GM12878 (cell line): ENCODE measurements at regions not wholly inside any gene's neighbourhood (a gene's known extent, or its start where the extent isn't known, plus 50 kb on each side); places are given as distances from the start of the nearest gene placed in this dataset.

Source experiments
- ATAC-seq: fragments of 200-7000 bp; cut with Tn5 transposase; 3 replicates; pipeline ENCODE4 v1.9.1; 2020; ENCODE audit warnings: mild to moderate bottlenecking, moderate library complexity
- BruUV-seq: library from RNA; stranded (reverse); fragments of 400-500 nt; replicated peaks from 2 replicates; lab custom pipeline; 2021; lab: Mats Ljungman, UMichigan
- CTCF ChIA-PET: fragments of 300-600 bp; sonication (Branson Sonifier 250); formaldehyde crosslinking; extraction: SDS; loops from one replicate; lab custom pipeline; 2021; ENCODE audit warnings: inconsistent platforms; lab: Yijun Ruan, JAX
- POLR2A ChIA-PET: fragments of 350-600 bp; formaldehyde crosslinking; extraction: SDS; loops from one replicate; lab custom pipeline; 2021; ENCODE audit warnings: inconsistent platforms; lab: Charles Lee
- RAD21 ChIA-PET: fragments of 300-600 bp; sonication (Branson Sonifier 250); formaldehyde crosslinking; loops from one replicate; lab custom pipeline; 2023; ENCODE audit warnings: antibody characterized with exemption; ENCODE audit not compliant: unreplicated experiment; lab: Charles Lee
- SMC1A ChIA-PET: fragments of 300-600 bp; sonication (Branson Sonifier 250); formaldehyde crosslinking; loops from one replicate; lab custom pipeline; 2023; ENCODE audit not compliant: unreplicated experiment, uncharacterized antibody; lab: Charles Lee
- DNase-seq: peaks from one replicate; pipeline ENCODE4 v3.0.0-alpha.2; 2011; ENCODE audit warnings: low read depth, low spot score
- FAIRE-seq: peaks from 3 replicates; lab custom pipeline; 2011; peaks lifted over from hg19 to GRCh38; lab: Jason Lieb, UNC
- H2AFZ ChIP-seq: 2 replicates; pipeline ENCODE4 v1.6.0; 2011; ENCODE audit warnings: low read depth, low read length, control low read depth; ENCODE audit not compliant: control insufficient read depth
- H3K27ac ChIP-seq: 2 replicates; pipeline ENCODE4 v1.5.1; 2011; ENCODE audit warnings: control low read depth; ENCODE audit not compliant: control insufficient read depth, insufficient read depth
- H3K27me3 ChIP-seq, 2 experiments: replicated peaks in 1 of 2; 2 replicates each; pipeline versions ENCODE4 v1.6.0 to v1.6.1; 2011; ENCODE audit warnings: low read length in 1 of 2; ENCODE audit not compliant: control insufficient read depth in 2 of 2, insufficient read depth in 2 of 2
- H3K36me3 ChIP-seq, 2 experiments: 2 replicates each; pipeline ENCODE4 v1.5.1; 2011; ENCODE audit warnings: low read length in 1 of 2; ENCODE audit not compliant: control insufficient read depth in 2 of 2, insufficient read depth in 2 of 2
- H3K4me1 ChIP-seq: 2 replicates; pipeline ENCODE4 v1.6.1; 2011; ENCODE audit warnings: mild to moderate bottlenecking, low read length, moderate library complexity, mixed read lengths; ENCODE audit not compliant: control insufficient read depth, insufficient read depth
- H3K4me2 ChIP-seq: 2 replicates; pipeline ENCODE4 v1.6.0; 2011; ENCODE audit warnings: control low read depth; ENCODE audit not compliant: control insufficient read depth, insufficient read depth
- H3K4me3 ChIP-seq: fragments of 200-600 bp; sonication (generic); 2 replicates; pipeline ENCODE4 v1.5.1; 2016
- H3K79me2 ChIP-seq: 2 replicates; pipeline ENCODE4 v1.6.0; 2011; ENCODE audit warnings: low read length; ENCODE audit not compliant: control insufficient read depth, insufficient read depth
- H3K9ac ChIP-seq: 2 replicates; pipeline ENCODE4 v1.8.0; 2011; ENCODE audit warnings: low read length, control low read depth, mixed read lengths; ENCODE audit not compliant: control insufficient read depth, insufficient read depth
- H3K9me3 ChIP-seq: replicated peaks from 3 replicates; pipeline ENCODE4 v1.5.1; 2011; ENCODE audit warnings: mild to moderate bottlenecking, low read length; ENCODE audit not compliant: control insufficient read depth, insufficient read depth
- H4K20me1 ChIP-seq: 2 replicates; pipeline ENCODE4 v1.6.0; 2011; ENCODE audit not compliant: control insufficient read depth, insufficient read depth
- ASH2L ChIP-seq: fragments of 300-600, 200-600 bp; sonication (generic); IDR thresholded peaks from 2 replicates; pipeline ENCODE4 v1.6.1; 2017; ENCODE audit warnings: low read depth, mild to moderate bottlenecking, borderline replicate concordance
- CBFB ChIP-seq: IDR thresholded peaks from 2 replicates; pipeline ENCODE4 v1.6.1; 2016; ENCODE audit warnings: antibody characterized with exemption, low read depth
- CHD2 ChIP-seq: IDR thresholded peaks from 2 replicates; pipeline ENCODE4 v1.6.1; 2011; ENCODE audit warnings: low read depth, low read length, improper control_type of control experiment, borderline replicate concordance
- CHD4 ChIP-seq: fragments of 200-600 bp; sonication (generic); IDR thresholded peaks from 2 replicates; pipeline ENCODE4 v1.6.1; 2016; ENCODE audit warnings: mild to moderate bottlenecking
- EP300 ChIP-seq, 2 experiments: fragments of 150-350 bp in 1 of 2; IDR thresholded peaks; 2 replicates each; pipeline ENCODE4 v1.6.1; 2011 to 2012; ENCODE audit warnings: low read depth in 2 of 2, low read length in 2 of 2, borderline replicate concordance in 1 of 2, improper control_type of control experiment in 1 of 2, inconsistent platforms in 1 of 2; ENCODE audit not compliant: control insufficient read depth in 1 of 2
- HCFC1 ChIP-seq: fragments of 150-350 bp; IDR thresholded peaks from 2 replicates; pipeline ENCODE4 v1.6.1; 2014; ENCODE audit warnings: low read length
- HDAC6 ChIP-seq: fragments of 200-600 bp; sonication (generic); IDR thresholded peaks from one replicate; pipeline ENCODE4 v1.8.0; 2017; ENCODE audit warnings: antibody characterized with exemption; ENCODE audit not compliant: unreplicated experiment
- IKZF1 ChIP-seq: fragments of 450-650 bp; conservative IDR thresholded peaks from 2 replicates; pipeline ENCODE4 v1.6.1; 2017; ENCODE audit warnings: antibody characterized with exemption, mild to moderate bottlenecking
- PAX8 ChIP-seq: fragments of 450-650 bp; IDR thresholded peaks from 2 replicates; pipeline ENCODE4 v1.6.1; 2017; ENCODE audit warnings: mild to moderate bottlenecking, moderate library complexity
- SIX5 ChIP-seq: IDR thresholded peaks from 2 replicates; pipeline ENCODE4 v1.6.1; 2011; ENCODE audit warnings: mild to moderate bottlenecking, low read depth, low read length, moderate library complexity; ENCODE audit not compliant: severe bottlenecking
- SMAD1 ChIP-seq: fragments of 450-650 bp; IDR thresholded peaks from 2 replicates; pipeline ENCODE4 v1.6.1; 2018; ENCODE audit warnings: mild to moderate bottlenecking, low read depth; ENCODE audit not compliant: partially characterized antibody
- ZNF24 ChIP-seq: fragments of 450-650 bp; IDR thresholded peaks from 2 replicates; pipeline ENCODE4 v1.6.1; 2017; ENCODE audit warnings: antibody characterized with exemption, mild to moderate bottlenecking
- ZNF384 ChIP-seq: IDR thresholded peaks from 2 replicates; pipeline ENCODE4 v1.6.1; 2012; ENCODE audit warnings: low read depth, mild to moderate bottlenecking, low read length, improper control_type of control experiment, borderline replicate concordance
- in situ Hi-C: fragments of 300-500 bp; cut with MboI; formaldehyde crosslinking; loops from 9 replicates; pipeline ENCODE4 v1.14.3; 2018; ENCODE audit warnings: mixed read lengths
- intact Hi-C: fragments of 100-400 bp; cut with micrococcal nuclease; formaldehyde crosslinking; loops from one replicate; pipeline ENCODE4 v1.14.2; 2022; ENCODE audit not compliant: unreplicated experiment
- TF ChIP-seq, protein P1 (sequence below): fragments of 150-350 bp; IDR thresholded peaks from 2 replicates; pipeline ENCODE4 v1.6.1; 2016; ENCODE audit warnings: low read depth, low read length
- TF ChIP-seq, protein P2 (sequence below): fragments of 450-650 bp; IDR thresholded peaks from 2 replicates; pipeline ENCODE4 v1.6.1; 2017; ENCODE audit warnings: mild to moderate bottlenecking, moderate library complexity
- TF ChIP-seq, protein P3 (sequence below): IDR thresholded peaks from 2 replicates; pipeline ENCODE4 v1.6.1; 2012; ENCODE audit warnings: low read depth, low read length, improper control_type of control experiment
- TF ChIP-seq, protein P4 (sequence below): fragments of 450-650 bp; IDR thresholded peaks from 2 replicates; pipeline ENCODE4 v1.6.1; 2017; ENCODE audit warnings: borderline replicate concordance

DNA sequence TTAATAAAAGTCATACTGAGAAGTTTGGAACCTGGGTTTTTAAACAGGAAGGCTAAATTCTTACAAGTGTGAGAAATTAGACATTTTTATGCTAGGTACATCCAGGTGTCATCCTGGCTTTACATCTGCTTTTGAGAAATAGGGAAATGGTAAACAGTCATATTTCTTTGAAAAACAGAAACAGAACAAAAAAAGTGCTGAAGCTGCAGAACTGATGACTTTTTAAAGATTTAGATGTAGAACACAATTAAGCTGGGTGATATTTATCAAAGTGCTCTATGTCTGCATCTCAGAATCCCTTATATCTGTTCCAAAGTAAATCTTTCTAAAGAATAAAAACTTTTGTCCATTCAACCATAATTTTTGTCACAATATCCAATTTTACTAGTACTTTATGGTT, 282.9 kb upstream of the ATXN7L3B start:
- no peaks in the 10 kb centered on the region for H4K20me1 ChIP-seq
- no TSS peak for BruUV-seq
- H3K9me3 ChIP-seq, result no peaks in the 10 kb centered on the region
- no peaks in the 10 kb centered on the region for H3K79me2 ChIP-seq
- no peaks in the 10 kb centered on the region for H3K4me1 ChIP-seq
- H3K9ac ChIP-seq, result no peak overlapping the region
- ChIA-PET SMC1A (no interaction called here), CTCF (interaction anchor here (0.9 kb wide), 1 partner anchor 63 kb away, joined by 3 read pairs; no protein-coding TSS in a partner anchor), RAD21 (no interaction called here), POLR2A (no interaction called here)
- no peak overlapping the region for H3K4me2 ChIP-seq
- H3K27me3 ChIP-seq, result no peaks in the 10 kb centered on the region
- no peak overlapping the region for H2AFZ ChIP-seq
- intact Hi-C loops (no loop called here), in situ Hi-C loops (no loop called here)
- FAIRE-seq, result no peak
- no peak overlapping the region for H3K27ac ChIP-seq
- no peak for DNase-seq
- TF ChIP-seq, protein P1, sequence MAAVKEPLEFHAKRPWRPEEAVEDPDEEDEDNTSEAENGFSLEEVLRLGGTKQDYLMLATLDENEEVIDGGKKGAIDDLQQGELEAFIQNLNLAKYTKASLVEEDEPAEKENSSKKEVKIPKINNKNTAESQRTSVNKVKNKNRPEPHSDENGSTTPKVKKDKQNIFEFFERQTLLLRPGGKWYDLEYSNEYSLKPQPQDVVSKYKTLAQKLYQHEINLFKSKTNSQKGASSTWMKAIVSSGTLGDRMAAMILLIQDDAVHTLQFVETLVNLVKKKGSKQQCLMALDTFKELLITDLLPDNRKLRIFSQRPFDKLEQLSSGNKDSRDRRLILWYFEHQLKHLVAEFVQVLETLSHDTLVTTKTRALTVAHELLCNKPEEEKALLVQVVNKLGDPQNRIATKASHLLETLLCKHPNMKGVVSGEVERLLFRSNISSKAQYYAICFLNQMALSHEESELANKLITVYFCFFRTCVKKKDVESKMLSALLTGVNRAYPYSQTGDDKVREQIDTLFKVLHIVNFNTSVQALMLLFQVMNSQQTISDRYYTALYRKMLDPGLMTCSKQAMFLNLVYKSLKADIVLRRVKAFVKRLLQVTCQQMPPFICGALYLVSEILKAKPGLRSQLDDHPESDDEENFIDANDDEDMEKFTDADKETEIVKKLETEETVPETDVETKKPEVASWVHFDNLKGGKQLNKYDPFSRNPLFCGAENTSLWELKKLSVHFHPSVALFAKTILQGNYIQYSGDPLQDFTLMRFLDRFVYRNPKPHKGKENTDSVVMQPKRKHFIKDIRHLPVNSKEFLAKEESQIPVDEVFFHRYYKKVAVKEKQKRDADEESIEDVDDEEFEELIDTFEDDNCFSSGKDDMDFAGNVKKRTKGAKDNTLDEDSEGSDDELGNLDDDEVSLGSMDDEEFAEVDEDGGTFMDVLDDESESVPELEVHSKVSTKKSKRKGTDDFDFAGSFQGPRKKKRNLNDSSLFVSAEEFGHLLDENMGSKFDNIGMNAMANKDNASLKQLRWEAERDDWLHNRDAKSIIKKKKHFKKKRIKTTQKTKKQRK, result no peak
- TF ChIP-seq ZNF384 (no peak), EP300 (IDR thresholded peaks at IDR 0.05; ENCODE audit: borderline replicate concordance in 1 of 2, control insufficient read depth in 1 of 2, low read depth in 2 of 2, low read length in 2 of 2) (no peak), IKZF1 (no peak), CHD2 (no peak), SMAD1 (no peak), HDAC6 (no peak), CBFB (no peak), SIX5 (no peak), PAX8 (no peak), HCFC1 (no peak), ASH2L (no peak), CHD4 (no peak), ZNF24 (no peak)
- TF ChIP-seq, protein P2, sequence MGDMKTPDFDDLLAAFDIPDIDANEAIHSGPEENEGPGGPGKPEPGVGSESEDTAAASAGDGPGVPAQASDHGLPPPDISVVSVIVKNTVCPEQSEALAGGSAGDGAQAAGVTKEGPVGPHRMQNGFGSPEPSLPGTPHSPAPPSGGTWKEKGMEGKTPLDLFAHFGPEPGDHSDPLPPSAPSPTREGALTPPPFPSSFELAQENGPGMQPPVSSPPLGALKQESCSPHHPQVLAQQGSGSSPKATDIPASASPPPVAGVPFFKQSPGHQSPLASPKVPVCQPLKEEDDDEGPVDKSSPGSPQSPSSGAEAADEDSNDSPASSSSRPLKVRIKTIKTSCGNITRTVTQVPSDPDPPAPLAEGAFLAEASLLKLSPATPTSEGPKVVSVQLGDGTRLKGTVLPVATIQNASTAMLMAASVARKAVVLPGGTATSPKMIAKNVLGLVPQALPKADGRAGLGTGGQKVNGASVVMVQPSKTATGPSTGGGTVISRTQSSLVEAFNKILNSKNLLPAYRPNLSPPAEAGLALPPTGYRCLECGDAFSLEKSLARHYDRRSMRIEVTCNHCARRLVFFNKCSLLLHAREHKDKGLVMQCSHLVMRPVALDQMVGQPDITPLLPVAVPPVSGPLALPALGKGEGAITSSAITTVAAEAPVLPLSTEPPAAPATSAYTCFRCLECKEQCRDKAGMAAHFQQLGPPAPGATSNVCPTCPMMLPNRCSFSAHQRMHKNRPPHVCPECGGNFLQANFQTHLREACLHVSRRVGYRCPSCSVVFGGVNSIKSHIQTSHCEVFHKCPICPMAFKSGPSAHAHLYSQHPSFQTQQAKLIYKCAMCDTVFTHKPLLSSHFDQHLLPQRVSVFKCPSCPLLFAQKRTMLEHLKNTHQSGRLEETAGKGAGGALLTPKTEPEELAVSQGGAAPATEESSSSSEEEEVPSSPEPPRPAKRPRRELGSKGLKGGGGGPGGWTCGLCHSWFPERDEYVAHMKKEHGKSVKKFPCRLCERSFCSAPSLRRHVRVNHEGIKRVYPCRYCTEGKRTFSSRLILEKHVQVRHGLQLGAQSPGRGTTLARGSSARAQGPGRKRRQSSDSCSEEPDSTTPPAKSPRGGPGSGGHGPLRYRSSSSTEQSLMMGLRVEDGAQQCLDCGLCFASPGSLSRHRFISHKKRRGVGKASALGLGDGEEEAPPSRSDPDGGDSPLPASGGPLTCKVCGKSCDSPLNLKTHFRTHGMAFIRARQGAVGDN, result no peak
- TF ChIP-seq, protein P3, sequence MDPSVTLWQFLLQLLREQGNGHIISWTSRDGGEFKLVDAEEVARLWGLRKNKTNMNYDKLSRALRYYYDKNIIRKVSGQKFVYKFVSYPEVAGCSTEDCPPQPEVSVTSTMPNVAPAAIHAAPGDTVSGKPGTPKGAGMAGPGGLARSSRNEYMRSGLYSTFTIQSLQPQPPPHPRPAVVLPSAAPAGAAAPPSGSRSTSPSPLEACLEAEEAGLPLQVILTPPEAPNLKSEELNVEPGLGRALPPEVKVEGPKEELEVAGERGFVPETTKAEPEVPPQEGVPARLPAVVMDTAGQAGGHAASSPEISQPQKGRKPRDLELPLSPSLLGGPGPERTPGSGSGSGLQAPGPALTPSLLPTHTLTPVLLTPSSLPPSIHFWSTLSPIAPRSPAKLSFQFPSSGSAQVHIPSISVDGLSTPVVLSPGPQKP, result no peak
- TF ChIP-seq, protein P4, sequence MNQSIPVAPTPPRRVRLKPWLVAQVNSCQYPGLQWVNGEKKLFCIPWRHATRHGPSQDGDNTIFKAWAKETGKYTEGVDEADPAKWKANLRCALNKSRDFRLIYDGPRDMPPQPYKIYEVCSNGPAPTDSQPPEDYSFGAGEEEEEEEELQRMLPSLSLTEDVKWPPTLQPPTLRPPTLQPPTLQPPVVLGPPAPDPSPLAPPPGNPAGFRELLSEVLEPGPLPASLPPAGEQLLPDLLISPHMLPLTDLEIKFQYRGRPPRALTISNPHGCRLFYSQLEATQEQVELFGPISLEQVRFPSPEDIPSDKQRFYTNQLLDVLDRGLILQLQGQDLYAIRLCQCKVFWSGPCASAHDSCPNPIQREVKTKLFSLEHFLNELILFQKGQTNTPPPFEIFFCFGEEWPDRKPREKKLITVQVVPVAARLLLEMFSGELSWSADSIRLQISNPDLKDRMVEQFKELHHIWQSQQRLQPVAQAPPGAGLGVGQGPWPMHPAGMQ, result no peak
- no peaks in the 10 kb centered on the region for H3K36me3 ChIP-seq
- no peak overlapping the region for H3K4me3 ChIP-seq
- no peak for ATAC-seq
